ENCODE measurements at regions not wholly inside any gene's neighbourhood (a gene's known extent, or its start where the extent isn't known, plus 50 kb on each side); places are given as distances from the start of the nearest gene placed in this dataset.

- no peak overlapping the region for H3K27ac ChIP-seq
- no peak for TF ChIP-seq ZFX (IDR thresholded peaks at IDR 0.05)
- TF ChIP-seq, protein P1, sequence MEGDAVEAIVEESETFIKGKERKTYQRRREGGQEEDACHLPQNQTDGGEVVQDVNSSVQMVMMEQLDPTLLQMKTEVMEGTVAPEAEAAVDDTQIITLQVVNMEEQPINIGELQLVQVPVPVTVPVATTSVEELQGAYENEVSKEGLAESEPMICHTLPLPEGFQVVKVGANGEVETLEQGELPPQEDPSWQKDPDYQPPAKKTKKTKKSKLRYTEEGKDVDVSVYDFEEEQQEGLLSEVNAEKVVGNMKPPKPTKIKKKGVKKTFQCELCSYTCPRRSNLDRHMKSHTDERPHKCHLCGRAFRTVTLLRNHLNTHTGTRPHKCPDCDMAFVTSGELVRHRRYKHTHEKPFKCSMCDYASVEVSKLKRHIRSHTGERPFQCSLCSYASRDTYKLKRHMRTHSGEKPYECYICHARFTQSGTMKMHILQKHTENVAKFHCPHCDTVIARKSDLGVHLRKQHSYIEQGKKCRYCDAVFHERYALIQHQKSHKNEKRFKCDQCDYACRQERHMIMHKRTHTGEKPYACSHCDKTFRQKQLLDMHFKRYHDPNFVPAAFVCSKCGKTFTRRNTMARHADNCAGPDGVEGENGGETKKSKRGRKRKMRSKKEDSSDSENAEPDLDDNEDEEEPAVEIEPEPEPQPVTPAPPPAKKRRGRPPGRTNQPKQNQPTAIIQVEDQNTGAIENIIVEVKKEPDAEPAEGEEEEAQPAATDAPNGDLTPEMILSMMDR (conservative IDR thresholded peaks at IDR 0.05), result no peak
Measured at GRCh38 chr3:74539876-74540275, 74.6 kb downstream of the CNTN3 start.

GRCh38 chr3:74538669-74539068 lies 75.8 kb downstream of the CNTN3 start:
- H3K27ac ChIP-seq, result no peak overlapping the region
- TF ChIP-seq, protein P1 (conservative IDR thresholded peaks at IDR 0.05), result no peak
- no peak for TF ChIP-seq ZFX (IDR thresholded peaks at IDR 0.05)

DNA sequence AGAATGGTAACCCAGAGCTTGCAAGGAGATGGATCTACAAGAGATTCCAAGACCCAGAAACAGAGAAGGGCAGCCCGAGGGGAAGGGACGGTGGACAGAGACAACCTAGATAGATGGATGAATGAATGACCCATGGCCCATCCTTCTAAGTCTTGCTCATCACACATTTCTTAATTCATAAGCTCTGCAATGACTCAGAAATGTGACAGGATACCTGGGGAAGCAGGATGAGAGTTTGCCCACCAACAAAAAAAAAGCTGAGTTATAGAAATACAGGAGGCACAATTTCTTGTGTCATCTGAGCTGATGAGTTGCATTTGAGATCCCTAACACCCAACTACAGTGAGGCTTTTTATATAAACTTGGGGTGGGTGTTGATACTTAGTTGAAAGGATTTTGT lies 76.6 kb downstream of the CNTN3 start:
- no peak overlapping the region for H3K27ac ChIP-seq
- TF ChIP-seq, protein P1 (conservative IDR thresholded peaks at IDR 0.05), result no peak
- no peak for TF ChIP-seq ZFX (IDR thresholded peaks at IDR 0.05)

DNA sequence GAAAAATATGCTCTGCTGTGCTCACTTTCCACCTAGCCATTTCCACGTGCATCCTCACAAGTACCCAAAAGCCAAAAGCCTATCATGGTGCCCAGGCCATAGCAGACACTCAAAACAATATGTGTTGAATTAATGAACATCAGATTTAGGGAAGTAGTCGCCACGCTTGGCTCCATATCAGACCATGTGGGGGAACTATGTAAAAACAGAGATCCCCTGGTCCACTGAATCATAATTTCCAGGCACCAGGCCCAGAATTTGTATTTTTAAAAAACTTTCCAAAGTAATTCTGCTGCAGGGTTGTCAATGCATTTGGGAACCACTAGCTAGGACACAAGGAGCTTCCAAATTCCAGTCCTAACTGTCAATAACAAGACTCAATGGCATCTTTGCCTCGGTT lies 77.3 kb downstream of the CNTN3 start:
- no peak overlapping the region for H3K27ac ChIP-seq
- TF ChIP-seq, protein P1 (conservative IDR thresholded peaks at IDR 0.05), result no peak
- TF ChIP-seq ZFX (IDR thresholded peaks at IDR 0.05), result no peak

DNA sequence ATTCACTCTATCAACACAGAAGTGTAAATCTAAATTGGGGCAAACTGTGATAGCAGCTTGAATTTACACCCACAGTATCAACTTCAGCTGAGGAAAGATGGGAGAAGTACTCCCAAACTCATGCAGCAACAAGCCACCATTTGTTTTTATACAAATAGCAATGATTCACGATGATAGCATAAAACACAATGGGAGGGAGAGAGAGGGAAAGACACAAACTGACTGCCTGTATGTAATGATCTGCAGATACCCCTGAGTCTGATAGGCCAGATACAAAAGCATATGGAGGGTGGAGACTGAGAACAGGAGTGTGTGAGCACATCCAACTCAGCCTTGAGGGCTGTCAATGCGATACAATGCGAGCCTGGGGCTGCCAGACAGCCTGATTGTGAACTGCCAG lies 79.2 kb downstream of the CNTN3 start:
- TF ChIP-seq, protein P1 (conservative IDR thresholded peaks at IDR 0.05), result no peak
- no peak for TF ChIP-seq ZFX (IDR thresholded peaks at IDR 0.05)
- H3K27ac ChIP-seq, result no peak overlapping the region

DNA sequence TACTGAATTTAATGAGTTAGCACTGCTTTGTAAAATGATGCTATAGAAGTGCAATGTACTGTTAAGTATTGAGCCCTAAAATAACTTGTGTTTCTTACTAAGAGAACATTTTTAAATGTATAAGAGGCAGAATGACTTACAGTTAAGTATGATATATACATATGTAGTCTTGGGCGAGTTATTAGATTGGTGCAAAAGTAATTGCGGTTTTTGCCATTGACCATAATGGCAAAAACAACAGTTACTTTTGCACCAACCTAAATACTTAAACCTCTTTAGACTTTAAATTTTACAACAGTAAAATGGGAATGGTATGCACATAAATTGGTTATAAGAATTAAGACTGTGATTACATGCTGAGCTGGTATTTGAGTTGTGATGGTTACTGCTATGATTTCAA lies 79.8 kb downstream of the CNTN3 start:
- no peak for TF ChIP-seq ZFX (IDR thresholded peaks at IDR 0.05)
- TF ChIP-seq, protein P1 (conservative IDR thresholded peaks at IDR 0.05), result no peak
- no peak overlapping the region for H3K27ac ChIP-seq

- no peak for TF ChIP-seq ZFX (IDR thresholded peaks at IDR 0.05)
- TF ChIP-seq, protein P1 (conservative IDR thresholded peaks at IDR 0.05), result no peak
Measured at GRCh38 chr3:74532446-74532845, 82.0 kb downstream of the CNTN3 start.

More at GRCh38 chr3:74532446-74532845, 82.0 kb downstream of the CNTN3 start:
- H3K27ac ChIP-seq, result no peak overlapping the region

Data from C4-2B (cell line).